Activated naive CD8-positive, alpha-beta T cell treated with anti-CD3 and anti-CD28 coated beads for 36 hours (primary cell): ENCODE measurements at regions not wholly inside any gene's neighbourhood (a gene's known extent, or its start where the extent isn't known, plus 50 kb on each side); places are given as distances from the start of the nearest gene placed in this dataset.
A peak's percentile ranks its signal among the peaks of the same experiment; 100 is the strongest.
"Not testable (repeated sequence)": the region's sequence is repeated elsewhere in the genome, so short reads cannot be mapped to it uniquely, and the experiment has no call there.

Experiments used
- DNase-seq: peaks from one replicate; pipeline ENCODE4 v3.0.0; 2021
- H3K27ac Mint-ChIP-seq: one replicate; pipeline ENCODE4 v1.8.0; 2022; ENCODE audit warnings: mild to moderate bottlenecking, moderate library complexity, mixed read lengths
- H3K27me3 Mint-ChIP-seq: one replicate; pipeline ENCODE4 v1.8.0; 2022; ENCODE audit warnings: mild to moderate bottlenecking, mixed read lengths
- H3K36me3 Mint-ChIP-seq: one replicate; pipeline ENCODE4 v1.8.0; 2021; ENCODE audit warnings: mild to moderate bottlenecking, mixed read lengths
- H3K4me1 Mint-ChIP-seq: one replicate; pipeline ENCODE4 v1.8.0; 2021; ENCODE audit warnings: mixed read lengths
- H3K4me3 Mint-ChIP-seq: one replicate; pipeline ENCODE4 v1.8.0; 2022; ENCODE audit warnings: mild to moderate bottlenecking, moderate library complexity, mixed read lengths
- H3K9me3 Mint-ChIP-seq: one replicate; pipeline ENCODE4 v1.8.0; 2022; ENCODE audit warnings: mixed read lengths

DNA sequence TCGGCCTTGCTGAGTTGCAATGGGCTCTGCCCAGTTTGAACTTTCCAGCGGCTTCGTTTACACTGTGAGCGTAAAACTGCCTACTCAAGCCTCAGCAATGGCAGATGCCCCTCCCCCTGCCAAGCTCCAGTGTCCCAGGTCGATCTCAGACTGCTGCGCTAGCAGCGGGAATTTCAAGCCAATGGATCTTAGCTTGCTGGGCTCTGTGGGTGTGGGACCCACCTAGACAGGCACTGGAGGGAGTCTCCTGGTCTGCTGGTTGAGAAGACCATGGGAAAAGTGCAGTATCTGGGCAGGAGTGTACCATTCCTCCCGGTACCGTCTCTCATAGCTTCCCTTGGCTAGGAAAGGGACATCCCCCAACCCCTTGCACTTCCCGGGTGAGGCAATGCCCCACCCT lies 88.2 kb downstream of the KLHL28 start:
- Mint-ChIP-seq H3K4me1 (no peaks in the 10 kb centered on the region), H3K9me3 (peaks cover 6% of the 10 kb centered on the region), H3K27ac (no peak overlapping the region), H3K4me3 (no peak overlapping the region), H3K36me3 (peaks cover 2% of the 10 kb centered on the region), H3K27me3 (peaks cover 23% of the 10 kb centered on the region)
- DNase-seq, result no peak

DNA sequence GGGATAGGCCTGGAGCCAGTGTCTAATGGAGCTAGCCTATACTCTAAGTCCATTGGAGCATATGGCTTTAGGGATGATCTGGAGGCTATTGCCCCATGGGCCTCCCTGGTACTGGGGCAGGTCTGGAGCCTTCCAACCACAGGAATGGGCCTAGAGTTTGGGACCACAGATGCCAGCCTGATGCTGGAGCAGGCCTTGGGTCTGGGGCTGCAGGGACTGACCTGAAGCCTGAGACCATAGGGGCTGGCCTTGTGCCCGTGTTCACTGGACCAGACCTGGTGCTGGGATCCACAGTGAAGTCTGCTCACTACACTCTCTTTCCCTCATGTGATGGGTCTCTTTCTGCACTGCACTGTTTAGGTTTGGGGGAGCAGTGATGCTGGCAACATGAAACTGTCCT lies 95.0 kb downstream of the KLHL28 start:
- DNase-seq, result no peak
- Mint-ChIP-seq H3K4me3 (no peak overlapping the region), H3K27me3 (peaks cover 14% of the 10 kb centered on the region), H3K4me1 (no peaks in the 10 kb centered on the region), H3K27ac (no peak overlapping the region), H3K36me3 (no peaks in the 10 kb centered on the region), H3K9me3 (peaks cover 4% of the 10 kb centered on the region)

DNA sequence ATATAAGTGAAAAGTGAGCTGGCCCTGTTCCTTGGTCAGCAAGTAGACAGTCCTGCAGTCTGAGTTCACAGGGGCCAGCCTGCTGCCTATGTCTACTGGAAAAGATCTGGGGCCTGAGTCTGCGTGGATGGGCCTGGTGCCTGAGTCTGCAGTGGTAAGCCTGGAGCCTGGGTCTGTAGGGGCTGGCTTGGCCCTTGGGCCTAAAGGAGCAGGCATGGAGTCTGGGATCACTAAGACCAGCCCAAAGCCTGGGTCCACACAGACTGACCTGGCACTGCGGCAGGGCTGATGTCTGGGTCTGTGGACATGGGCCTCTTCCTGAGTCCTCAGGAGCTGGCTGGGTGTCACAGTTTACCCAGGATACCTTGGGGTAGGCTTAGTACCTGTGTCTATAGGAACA lies 95.4 kb downstream of the KLHL28 start:
- Mint-ChIP-seq H3K27ac (no peak overlapping the region), H3K4me3 (no peak overlapping the region), H3K9me3 (peaks cover 4% of the 10 kb centered on the region), H3K4me1 (no peaks in the 10 kb centered on the region), H3K27me3 (peaks cover 14% of the 10 kb centered on the region), H3K36me3 (no peaks in the 10 kb centered on the region)
- DNase-seq, result no peak

DNA sequence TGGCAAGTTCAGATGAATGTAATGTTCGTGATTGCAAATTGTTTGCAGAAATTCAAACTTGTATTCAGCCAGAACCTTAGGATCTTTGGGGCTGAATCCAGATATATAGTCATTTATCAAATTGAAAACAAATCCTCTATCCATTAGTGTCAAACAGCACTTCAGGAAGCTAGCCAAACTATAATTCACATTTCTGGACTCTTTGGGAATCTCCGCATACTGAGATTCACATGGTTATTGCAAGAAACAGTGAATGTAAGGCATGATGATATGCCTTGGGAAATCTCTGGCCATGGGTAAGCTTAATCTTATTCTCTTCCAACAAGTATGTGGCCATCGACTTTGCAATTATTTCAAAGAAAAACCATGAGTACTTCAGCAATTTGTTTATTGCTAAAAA lies 98.5 kb downstream of the KLHL28 start:
- no peak for DNase-seq
- H3K4me3 Mint-ChIP-seq, result no peak overlapping the region
- H3K27me3 Mint-ChIP-seq, result peaks cover 9% of the 10 kb centered on the region
- no peaks in the 10 kb centered on the region for H3K9me3 Mint-ChIP-seq
- no peaks in the 10 kb centered on the region for H3K36me3 Mint-ChIP-seq
- H3K4me1 Mint-ChIP-seq, result no peaks in the 10 kb centered on the region
- no peak overlapping the region for H3K27ac Mint-ChIP-seq

DNA sequence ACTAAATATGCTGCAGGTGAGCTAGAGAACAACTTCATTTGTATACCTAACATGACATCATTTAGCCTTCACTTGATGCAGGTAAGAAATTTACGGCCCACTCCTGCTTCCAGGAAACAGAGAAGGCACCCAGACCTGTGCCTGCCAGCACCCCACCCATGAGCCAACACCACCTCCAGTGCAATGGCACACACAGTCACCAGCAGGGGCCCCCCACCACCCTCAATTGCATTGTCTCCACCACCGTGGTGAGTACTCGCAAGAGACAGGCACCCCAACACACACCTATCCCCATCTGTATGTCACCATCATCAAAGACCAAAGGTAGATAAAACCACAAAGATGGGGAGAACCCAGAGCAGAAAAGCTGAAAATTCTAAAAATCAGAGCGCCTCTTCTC lies 107.6 kb downstream of the KLHL28 start:
- Mint-ChIP-seq H3K27me3 (peaks cover 27% of the 10 kb centered on the region), H3K4me1 (no peaks in the 10 kb centered on the region), H3K9me3 (no peaks in the 10 kb centered on the region), H3K4me3 (no peak overlapping the region), H3K27ac (no peak overlapping the region), H3K36me3 (no peaks in the 10 kb centered on the region)
- DNase-seq, result no peak

DNA sequence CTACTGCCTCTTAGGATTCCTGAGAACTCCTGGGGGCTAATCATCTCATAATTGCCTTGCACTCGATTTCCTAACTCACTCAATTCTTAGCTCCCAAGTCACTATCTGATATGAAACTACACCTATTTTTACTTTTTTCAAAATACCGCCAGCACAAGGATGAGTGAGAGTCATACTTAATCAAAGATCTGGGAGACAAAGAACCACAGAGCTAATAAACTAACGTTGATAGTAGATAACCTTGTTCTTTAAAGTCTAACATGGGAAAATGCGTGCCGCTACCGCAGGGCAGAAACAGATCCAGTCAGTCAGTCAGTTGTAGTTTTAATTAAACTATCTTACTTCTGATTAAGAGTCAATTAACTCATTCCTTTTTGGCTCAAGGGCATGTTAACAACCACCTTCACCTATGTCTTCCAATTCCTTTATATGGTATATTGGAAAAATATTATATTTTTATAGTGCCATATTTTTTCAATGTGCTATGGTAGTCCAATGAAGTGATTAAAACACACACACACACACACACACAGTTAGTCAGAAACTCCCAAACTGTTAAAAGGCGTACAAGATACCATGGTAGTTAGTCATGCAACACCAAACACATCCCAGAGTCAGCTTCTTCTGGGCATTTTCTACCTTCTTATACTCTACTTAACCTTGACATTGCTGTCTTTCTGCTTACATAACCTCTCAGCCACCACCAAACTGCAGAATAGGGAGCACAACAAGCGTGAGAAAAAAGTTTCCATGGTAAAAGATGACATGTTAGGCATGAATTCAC lies 114.0 kb downstream of the KLHL28 start:
- no peaks in the 10 kb centered on the region for H3K36me3 Mint-ChIP-seq
- no peak for DNase-seq
- no peak overlapping the region for H3K4me3 Mint-ChIP-seq
- no peaks in the 10 kb centered on the region for H3K9me3 Mint-ChIP-seq
- H3K27ac Mint-ChIP-seq, result no peak overlapping the region
- H3K4me1 Mint-ChIP-seq, result peaks cover 2% of the 10 kb centered on the region
- H3K27me3 Mint-ChIP-seq, result peaks cover 6% of the 10 kb centered on the region

DNA sequence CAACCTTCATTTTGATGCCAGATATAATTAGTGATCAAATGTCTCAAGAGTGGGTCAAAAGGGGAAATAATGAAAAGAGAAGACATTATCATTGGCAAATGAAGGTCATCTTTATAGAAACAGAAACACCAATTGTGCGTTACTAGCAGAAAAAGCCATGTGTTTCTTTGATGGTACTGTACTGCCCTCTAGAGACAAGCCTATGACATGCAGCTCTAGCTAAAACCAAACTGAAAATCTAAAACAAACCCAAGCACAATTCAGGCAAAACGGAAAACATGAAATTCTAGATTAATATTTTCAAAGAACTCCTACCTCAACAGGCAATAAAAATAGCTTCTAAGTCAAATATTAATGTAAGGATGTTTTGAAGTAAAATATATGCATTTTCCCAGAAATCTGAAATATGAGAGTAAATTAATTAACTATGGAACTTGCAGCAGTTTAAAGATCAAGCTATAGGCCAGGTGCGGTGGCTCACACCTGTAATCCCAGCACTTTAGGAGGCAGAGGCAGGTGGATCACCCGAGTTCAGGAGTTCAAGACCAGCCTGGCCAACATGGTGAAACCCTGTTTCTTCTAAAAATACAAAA lies 115.4 kb downstream of the KLHL28 start:
- Mint-ChIP-seq H3K36me3 (no peaks in the 10 kb centered on the region), H3K4me3 (no peak overlapping the region), H3K4me1 (peaks cover 2% of the 10 kb centered on the region), H3K9me3 (no peaks in the 10 kb centered on the region), H3K27ac (no peak overlapping the region), H3K27me3 (peaks cover 6% of the 10 kb centered on the region)
- peak; percentile 2 for DNase-seq

DNA sequence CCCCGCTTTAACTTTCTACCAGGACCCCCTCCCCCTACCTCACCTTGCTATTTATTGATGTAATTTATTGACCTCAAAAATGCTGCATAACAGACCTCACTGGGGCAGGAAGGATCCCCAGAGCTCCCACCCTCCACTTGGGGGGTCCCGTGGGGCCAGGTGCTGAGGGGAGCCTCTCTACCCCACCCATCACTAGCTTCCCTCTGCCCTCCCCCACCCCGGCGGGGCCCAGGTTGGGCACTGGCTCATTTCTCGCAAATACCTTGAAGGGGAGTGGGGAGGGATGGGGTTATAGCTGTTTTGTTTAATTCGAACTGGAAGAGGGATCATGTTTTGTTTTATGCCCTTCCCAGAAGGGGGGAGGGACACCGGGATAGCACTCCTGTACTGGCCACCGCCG lies 125.8 kb downstream of the KLHL28 start:
- not testable (repeated sequence) for H3K4me1 Mint-ChIP-seq, DNase-seq, H3K27me3 Mint-ChIP-seq, H3K36me3 Mint-ChIP-seq, H3K4me3 Mint-ChIP-seq, H3K9me3 Mint-ChIP-seq, H3K27ac Mint-ChIP-seq

DNA sequence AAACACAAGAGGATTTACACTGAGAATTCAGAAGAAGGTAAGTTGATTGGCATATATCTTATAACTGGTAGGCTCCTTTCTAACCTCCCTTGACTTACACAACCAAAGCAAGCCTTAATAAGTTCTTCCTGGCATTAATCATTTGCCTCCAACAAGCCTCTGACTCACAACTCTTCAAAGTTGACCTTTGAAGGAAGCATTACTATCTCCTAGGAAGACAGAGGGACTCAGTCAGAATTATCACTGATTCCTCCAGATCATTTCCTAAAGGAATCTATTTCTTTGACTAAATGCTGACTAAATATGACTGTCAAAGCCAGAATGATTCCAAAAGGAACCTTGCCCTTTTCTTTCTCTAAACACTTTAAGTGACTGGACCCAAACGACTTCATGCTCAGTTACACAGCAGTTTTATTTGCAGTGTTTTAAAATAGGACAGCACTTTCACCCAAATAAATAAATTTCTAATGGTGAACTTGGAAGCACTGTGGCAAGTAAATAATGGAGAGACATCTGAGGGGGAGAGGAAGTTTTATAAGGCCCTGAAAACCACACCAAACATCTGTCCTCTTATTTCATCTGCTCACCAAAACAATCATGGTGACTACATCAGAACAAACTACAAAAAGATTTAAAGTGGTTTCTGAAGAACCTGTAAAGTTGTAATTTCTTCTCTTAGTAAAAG lies 128.2 kb downstream of the KLHL28 start:
- Mint-ChIP-seq H3K27me3 (peaks cover 4% of the 10 kb centered on the region), H3K36me3 (no peaks in the 10 kb centered on the region), H3K9me3 (no peaks in the 10 kb centered on the region), H3K27ac (no peak overlapping the region), H3K4me1 (no peaks in the 10 kb centered on the region), H3K4me3 (no peak overlapping the region)
- DNase-seq, result no peak

DNA sequence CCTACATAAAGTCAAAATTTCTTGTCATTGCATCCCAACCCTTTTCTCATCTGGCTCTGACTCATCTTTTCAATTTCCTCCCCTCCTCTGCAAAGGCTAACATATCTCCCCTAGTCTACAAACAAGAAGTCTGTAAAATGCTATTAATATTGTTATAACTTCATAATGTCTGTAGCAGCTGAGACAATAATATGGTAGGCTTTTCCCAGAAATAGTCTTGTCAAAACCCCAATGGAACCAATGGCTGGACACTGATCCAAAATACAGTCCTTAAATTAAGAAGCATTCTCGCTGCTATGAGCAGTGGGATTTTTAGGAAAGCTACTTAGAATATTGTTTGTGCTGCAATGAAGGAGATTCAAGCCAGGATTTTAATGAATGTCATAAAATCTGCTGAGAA lies 131.4 kb downstream of the KLHL28 start:
- Mint-ChIP-seq H3K4me1 (no peaks in the 10 kb centered on the region), H3K27ac (no peak overlapping the region), H3K27me3 (peaks cover 3% of the 10 kb centered on the region)

DNA sequence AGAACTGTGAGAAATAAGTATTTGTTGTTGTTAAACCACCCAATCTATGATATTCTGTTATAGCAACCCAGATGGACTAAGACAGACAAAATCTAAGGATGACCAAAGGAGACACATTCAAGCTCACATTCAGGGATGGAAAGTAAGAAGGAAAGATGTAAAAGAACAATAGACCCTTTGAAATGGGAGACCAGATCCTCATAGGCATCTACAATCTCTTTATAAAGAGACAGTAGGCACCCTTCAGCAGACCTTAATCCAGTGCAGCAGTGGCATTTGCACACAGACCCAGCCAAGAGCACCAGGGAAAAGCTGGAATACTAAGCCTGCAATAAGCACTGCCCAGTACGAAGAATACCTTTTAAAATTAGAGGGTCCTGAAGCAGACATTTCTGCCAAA lies 132.7 kb downstream of the KLHL28 start:
- H3K9me3 Mint-ChIP-seq, result peaks cover 2% of the 10 kb centered on the region
- no peaks in the 10 kb centered on the region for H3K36me3 Mint-ChIP-seq
- no peak for DNase-seq
- H3K4me3 Mint-ChIP-seq, result no peak overlapping the region
- no peaks in the 10 kb centered on the region for H3K4me1 Mint-ChIP-seq
- H3K27me3 Mint-ChIP-seq, result peaks cover 4% of the 10 kb centered on the region
- H3K27ac Mint-ChIP-seq, result no peak overlapping the region

More for the DNA sequence above, 131.4 kb downstream of the KLHL28 start:
- H3K36me3 Mint-ChIP-seq, result no peaks in the 10 kb centered on the region
- no peak overlapping the region for H3K4me3 Mint-ChIP-seq
- DNase-seq, result no peak
- peaks cover 2% of the 10 kb centered on the region for H3K9me3 Mint-ChIP-seq

DNA sequence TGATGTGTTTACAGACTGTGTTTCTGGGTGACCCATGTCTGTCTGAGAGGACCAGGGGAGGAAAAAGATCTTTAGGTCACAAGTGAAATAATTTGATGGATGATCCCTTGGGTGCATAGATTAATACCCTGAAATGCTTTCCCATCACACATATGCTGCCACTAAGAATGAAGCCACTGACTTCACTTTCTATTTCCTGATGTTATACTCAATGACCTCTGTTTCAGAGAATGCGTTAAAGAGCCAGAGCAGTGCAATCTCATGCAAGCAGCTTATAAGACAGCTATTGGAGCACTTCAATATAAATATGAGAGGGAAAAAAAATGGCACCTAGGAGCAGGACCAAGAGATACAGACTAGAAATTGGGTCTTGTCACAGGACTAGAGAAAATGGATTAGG lies 133.7 kb downstream of the KLHL28 start:
- Mint-ChIP-seq H3K4me3 (no peak overlapping the region), H3K36me3 (no peaks in the 10 kb centered on the region), H3K4me1 (no peaks in the 10 kb centered on the region), H3K27ac (no peak overlapping the region), H3K9me3 (peaks cover 2% of the 10 kb centered on the region), H3K27me3 (peaks cover 7% of the 10 kb centered on the region)
- no peak for DNase-seq

DNA sequence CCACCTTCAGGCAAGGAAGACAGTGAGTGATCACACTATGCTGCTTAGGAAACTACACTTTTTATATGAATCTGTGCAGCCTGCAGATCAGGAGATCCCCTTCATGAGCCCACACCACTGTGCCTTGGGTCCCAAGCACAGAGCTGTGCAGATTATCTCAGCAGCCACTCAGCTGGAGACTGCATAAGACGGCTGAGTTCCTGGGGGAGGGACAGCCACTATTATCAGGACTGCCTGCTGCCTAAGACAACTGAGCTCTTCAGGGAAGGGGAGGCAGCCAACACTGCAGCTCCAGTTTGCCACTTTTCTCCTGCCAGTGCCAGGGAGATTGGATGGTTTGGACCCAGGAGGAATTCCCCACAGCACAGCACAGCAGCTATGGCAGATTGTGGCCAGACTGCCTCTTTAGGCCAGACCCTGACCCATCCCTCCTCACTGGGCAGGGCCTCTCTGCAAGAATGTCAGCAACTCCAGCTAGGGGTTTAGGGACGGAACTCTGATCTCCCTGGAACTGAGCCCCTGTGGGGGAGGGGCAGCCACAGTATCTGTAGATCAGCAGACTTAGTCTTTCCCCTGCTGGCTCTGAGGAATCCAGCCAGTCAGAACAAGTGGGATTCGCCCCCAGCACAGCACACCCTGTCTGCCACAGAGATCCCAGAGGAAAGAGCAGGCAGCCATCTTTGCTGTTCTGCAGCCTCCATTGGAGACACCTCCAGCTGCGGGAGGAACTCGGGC lies 141.3 kb downstream of the KLHL28 start:
- no peak overlapping the region for H3K27ac Mint-ChIP-seq
- H3K9me3 Mint-ChIP-seq, result no peaks in the 10 kb centered on the region
- H3K27me3 Mint-ChIP-seq, result peaks cover 7% of the 10 kb centered on the region
- no peaks in the 10 kb centered on the region for H3K36me3 Mint-ChIP-seq
- no peak overlapping the region for H3K4me3 Mint-ChIP-seq
- H3K4me1 Mint-ChIP-seq, result no peaks in the 10 kb centered on the region
- no peak for DNase-seq

DNA sequence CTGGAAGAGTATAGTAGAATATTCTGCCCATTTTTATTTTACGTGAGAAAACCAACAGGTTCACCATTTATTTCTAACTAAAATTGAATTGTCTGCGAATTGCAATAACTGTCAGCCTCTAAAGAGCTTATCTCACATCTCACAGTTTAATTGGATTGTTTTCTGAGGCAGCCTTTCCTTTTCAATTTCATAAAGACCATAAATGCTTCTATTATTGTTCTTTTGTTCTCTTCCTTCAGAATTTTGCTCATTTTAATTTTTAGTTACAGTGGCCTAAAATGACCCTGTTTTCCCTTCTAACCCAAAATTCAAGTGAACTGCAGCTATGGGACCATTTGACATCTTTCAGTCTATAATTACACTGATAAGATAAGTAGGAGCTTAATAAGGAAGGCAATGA lies 147.6 kb downstream of the KLHL28 start:
- H3K4me1 Mint-ChIP-seq, result no peaks in the 10 kb centered on the region
- DNase-seq, result no peak
- no peaks in the 10 kb centered on the region for H3K36me3 Mint-ChIP-seq
- H3K27ac Mint-ChIP-seq, result no peak overlapping the region
- H3K27me3 Mint-ChIP-seq, result peaks cover 15% of the 10 kb centered on the region
- no peak overlapping the region for H3K4me3 Mint-ChIP-seq
- H3K9me3 Mint-ChIP-seq, result no peaks in the 10 kb centered on the region

DNA sequence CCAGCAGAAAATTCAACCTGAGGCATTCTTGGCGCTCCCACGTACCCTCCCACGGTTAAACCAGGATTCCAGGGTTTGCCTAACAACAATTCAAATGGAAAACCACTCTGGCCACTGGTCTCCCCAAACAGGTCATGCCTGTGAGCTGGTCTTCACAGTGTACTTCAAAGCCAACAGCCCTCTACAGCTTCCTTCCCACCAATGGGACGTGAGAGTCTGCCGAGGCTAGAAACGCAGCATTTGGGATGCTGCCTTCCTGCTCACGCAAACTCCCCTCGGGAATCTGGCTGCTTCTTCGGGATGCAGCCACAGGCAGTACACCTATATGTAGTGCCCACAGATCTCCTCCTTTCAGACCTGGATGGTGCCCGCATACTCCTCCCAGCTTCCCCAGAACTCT lies 149.1 kb downstream of the KLHL28 start:
- Mint-ChIP-seq H3K4me3 (no peak overlapping the region), H3K27me3 (peaks cover 15% of the 10 kb centered on the region), H3K4me1 (no peaks in the 10 kb centered on the region), H3K36me3 (no peaks in the 10 kb centered on the region), H3K9me3 (no peaks in the 10 kb centered on the region), H3K27ac (no peak overlapping the region)
- DNase-seq, result no peak
